GM19239 (cell line): ENCODE measurements at regions not wholly inside any gene's neighbourhood (a gene's known extent, or its start where the extent isn't known, plus 50 kb on each side); places are given as distances from the start of the nearest gene placed in this dataset.
"Not testable (repeated sequence)": the region's sequence is repeated elsewhere in the genome, so short reads cannot be mapped to it uniquely, and the experiment has no call there.

Experiments used
- DNase-seq: peaks from one replicate; pipeline ENCODE4 v3.0.0; 2011; ENCODE audit warnings: low spot score; ENCODE audit not compliant: insufficient read length
- FAIRE-seq: peaks from 2 replicates; lab custom pipeline; 2011; peaks lifted over from hg19 to GRCh38; lab: Jason Lieb, UNC

DNA sequence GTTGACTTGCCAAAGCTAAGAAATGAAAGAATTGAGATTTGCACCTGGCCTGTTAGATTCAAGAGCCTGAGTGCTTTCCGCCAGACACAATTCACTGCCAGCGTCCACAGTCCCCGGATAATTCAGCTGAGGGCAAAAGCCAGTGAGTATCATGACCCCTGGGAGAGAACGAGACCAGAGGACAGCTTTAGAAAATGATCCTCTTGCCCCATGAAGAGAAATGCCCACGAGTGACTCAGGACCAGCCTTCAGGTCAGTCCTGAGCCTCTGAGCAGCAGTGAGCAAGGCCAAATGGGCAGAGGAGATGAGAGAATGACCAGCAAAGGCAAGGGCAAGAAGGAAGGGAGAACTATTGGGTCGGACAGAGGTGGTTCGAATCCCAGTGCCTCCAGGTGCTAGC is 273.5 kb downstream of the FAM43A start:
- FAIRE-seq (no peak), DNase-seq (no peak)

DNA sequence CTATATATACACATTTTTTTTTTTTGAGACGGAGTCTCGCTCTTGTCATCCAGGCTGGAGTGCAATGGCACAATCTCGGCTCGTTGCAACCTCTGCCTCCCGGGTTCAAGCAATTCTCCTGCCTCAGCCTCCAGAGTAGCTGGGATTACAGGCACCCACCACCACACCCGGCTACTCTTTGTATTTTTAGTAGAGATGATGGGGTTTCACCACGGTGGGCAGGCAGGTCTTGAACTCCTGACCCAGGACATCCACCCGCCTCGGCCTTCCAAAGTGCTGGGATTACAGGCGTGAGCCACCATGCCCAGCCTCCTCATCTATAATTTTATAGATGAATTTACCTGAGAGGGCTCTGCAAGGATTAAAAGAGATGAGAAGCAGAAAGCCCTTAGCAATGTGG is 274.0 kb downstream of the FAM43A start:
- not testable (repeated sequence) for DNase-seq

DNA sequence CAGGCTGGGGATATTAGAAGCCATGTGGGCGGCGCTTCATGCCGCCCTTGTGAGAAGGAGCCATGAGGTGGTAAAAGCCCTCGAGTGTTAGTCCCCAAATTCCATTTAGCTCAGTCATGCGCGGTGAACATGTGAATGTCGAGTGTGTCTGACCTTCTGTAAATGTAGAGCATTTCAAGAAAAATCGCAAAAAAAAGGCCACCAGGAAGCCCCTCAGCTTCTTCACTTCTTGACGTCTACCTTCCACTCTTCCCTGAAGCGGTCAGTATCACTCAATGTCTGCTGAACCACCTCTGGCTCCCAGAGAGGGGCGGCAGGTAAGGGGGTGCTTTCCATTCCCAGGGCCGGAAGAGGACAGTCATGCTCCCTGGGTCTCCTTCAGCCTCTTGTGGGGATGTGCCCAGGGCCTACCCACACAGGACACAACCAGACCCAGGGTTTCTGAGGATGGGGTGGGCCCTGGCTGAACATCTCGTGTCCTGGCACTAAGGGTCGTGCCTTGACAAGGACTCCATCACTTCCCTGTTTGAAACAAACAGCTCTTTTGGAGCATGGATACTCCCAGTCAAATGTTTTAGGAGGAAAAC is 274.9 kb downstream of the FAM43A start:
- DNase-seq (no peak), FAIRE-seq (no peak)

More for the DNA sequence above, 274.0 kb downstream of the FAM43A start:
- FAIRE-seq = not testable (repeated sequence)

DNA sequence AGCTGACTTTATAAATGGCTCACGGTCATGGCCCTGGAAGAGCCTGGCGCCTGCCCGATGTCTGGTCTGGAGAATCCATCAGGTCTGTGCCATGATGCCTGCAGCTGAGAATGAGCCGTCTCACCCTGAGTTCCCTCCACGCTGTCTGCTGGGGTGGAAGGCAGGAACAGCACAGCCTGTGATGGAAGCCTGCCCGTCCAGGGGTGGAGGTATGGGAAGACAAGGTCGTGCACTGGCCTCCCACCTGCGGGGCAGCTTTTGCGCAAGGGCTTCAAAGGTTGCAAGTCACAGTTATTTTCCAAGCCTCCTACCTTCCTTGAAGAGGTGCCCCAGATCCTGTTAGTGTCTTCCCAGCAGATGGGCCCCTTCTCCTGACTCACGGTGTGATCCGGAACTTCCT is 275.5 kb downstream of the FAM43A start:
- no peak for FAIRE-seq
- no peak for DNase-seq

DNA sequence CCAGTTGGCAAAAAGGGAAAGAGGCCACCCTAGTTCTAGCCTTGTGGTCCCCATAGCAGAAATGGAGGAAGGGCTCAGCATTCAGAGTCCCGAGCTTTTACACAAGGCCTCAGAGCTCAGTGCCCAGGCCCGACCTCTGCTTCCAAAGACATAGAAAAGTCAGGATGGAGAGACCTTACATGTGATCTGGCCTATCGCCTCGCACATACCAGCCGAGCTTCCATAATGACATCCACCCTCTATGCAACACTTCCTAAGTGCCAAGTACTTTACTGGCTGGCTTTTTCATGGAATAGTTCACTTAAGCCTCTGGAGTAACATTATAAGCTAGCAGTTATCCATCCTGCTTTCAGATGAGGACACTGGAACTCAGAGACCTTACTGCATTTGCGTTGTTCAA is 275.9 kb downstream of the FAM43A start:
- DNase-seq (no peak), FAIRE-seq (no peak)

DNA sequence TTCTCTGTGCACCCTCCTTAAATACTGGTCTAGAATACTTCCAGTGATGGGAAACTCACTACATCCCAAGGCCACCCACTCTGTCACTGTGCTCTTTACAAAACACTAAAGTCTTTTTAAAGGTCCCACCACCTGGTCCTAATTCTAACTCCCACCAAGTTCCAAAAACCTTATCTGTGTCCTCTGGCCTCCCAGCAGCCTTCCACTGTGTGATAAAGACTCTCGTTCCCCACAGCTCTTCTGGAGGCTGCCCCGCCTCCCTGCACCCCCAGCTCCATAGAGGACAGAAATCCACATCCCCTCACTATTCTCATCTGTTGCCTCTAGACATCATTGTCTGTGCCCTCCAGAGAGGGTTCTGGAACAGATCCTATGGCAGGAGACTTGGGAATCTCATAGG is 276.4 kb downstream of the FAM43A start:
- DNase-seq = no peak
- no peak for FAIRE-seq

DNA sequence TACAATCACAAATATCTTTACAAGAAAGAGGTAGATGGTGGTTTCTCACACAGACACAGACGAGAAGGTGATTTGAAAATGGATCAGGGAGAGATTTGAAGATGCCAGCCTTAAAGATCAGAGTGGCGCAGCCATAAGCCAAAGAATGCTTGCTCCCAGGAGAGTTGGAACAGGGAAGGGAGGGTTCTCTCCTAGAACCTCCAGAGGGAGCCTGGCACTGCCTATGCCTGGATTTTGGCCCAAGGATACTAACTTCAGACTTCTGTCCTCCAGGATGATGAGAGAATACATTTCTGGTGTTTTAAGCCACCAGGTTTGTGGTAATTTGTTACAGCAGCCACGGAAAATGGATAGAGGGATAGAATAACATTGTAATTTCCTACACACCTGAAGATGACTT is 279.1 kb downstream of the FAM43A start:
- no peak for FAIRE-seq
- DNase-seq = no peak

DNA sequence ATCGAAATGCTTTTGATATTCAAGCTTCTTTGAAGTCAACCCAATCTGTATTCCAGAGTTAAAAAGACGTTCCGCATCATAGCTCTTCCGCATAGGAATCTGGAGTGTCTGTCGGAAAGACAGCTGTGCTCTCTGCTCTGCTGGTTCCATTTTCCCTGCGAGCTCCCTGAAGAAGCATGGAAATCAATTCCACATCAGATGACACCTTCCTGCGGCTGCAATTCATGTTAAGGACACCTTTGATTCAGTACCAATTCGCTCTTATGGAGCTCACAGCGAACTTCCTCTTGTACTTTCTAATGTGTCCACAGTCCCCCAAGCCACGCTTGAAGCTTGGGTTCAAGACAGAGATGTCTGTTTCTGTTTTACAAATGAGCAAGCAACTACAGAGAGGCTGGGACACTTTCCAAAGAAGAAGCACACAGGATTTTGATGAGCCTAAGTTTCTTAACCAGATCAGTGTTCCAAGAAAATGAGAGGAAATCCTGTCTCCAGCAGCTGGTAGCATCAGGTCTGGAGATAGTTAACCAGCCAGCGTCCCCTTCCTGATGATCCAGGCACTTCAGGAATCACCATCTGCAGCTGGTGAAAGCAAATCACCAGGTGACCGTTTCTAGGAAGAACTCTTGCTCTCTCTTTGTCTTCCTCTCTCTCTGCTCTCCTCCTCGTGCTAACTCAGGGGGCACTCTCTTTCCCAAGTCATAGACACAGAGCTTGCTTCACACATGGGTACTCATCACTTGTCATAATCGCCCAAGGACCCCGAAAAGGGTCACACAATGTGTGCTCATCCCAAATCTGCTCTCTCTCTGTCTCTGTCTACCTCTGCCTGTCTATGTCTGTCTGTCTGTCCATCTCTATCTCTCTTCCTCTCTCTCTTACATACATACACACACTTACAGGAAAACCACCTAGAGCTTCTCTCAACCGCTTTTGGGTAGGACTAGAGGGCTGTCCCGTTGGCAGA is 281.8 kb downstream of the FAM43A start:
- DNase-seq = no peak
- FAIRE-seq = no peak

DNA sequence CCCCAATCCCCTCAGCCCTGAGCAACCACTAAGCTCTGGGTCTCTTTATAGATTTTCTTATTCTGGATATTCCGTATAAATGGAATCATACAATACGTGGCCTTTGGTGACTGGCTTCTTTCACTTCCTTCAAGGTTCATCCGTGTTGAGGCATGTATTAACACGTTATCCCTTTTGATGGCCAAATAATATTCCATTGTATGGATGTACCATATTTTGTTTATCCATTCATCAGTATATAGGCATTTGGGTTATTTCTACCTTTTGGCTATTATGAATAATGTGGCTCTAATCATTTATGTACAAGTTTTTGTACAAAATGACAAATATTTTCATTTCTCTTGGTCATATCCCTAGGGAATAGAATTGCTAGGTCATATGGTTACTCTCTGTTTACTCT is 284.4 kb downstream of the FAM43A start:
- FAIRE-seq = no peak

DNA sequence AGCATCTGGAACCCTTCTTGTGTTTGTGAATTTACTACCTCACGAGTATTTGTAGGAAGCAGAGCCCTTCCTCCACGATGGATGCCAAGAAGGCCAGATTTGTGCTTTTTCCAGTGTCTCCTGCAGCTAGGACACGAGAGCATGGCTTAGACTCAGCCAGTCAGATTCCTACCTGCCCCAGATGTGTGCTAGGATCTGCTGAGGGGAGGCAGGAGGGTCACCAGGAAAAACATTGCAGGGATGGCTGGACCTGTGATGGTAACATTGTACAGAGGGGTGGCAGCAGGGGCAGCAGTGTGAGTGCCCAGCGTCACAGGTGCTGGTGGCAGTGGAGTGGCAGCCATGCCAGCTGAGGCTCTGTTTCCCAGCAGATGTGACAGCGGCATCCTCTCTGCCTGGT is 285.3 kb downstream of the FAM43A start:
- DNase-seq = no peak
- FAIRE-seq = no peak

More for the DNA sequence above, 284.4 kb downstream of the FAM43A start:
- DNase-seq = no peak

DNA sequence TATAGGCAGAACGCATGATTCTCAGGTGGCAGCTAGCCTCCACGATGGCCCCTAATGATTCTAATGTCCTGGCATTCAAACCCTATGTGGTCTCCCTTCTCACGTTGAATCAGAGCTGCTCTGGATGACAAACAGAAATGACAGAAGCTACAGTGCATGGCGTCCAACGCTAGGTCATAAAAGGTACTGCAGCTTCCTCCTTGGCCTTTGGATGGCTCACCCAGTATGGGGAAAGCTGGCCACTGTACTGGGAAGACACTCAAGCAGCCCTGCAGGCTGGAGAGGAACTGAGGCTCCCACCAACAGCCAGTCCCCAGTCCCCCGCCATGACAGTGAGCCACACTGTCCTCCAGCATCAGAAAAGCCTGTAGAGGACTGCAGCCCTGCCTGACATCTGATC is 286.3 kb downstream of the FAM43A start:
- DNase-seq = no peak
- FAIRE-seq = no peak

DNA sequence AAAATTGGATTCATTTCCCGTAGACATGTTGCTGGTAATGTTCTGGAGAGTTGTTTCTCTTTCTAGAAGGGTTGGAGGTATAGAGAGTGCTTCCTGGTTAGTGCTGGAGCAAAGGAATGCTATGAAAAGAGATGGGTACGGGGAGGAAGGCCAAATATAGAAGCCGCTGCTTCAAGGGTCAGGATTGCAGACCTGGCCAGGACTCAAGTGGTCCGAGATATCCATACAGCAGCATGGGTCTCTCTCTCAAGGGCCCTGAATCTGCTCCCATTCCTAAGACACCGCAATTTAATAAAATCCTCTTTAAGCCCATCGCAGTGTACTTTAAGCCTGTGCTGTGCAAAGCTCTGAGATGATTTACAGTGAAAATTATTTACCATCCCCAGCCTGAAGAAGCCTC is 287.0 kb downstream of the FAM43A start:
- FAIRE-seq (no peak), DNase-seq (no peak)

DNA sequence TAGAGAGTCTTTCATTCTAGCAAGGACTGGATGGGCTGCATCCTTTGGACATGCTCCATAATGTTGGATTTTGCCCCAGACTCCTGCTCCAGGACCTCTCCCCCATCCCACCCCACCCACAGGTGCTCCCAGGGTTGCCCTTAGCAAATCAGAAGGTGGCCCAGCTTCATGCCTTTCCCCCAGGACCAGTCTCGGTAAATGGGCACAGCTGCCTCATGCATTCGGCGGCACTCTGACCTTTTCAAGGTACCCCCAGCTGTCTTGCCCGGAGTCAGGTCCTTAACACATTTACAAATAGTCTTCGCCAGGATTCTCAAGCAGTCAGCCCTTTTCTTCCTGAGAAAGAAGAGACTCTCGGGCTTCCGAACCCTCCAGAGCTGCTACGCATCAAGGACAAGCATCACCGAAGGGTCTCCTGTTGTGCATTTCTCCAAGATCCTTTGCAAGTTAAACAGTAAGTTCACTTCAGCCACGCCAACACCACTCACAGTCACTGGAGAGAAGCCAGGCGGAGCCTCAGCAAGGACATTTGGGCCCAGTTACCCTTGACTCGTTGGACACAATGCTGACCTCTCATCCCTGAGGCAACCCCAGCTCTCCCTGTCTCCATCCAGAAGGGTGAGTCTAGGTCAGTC is 287.8 kb downstream of the FAM43A start:
- no peak for FAIRE-seq
- no peak for DNase-seq

DNA sequence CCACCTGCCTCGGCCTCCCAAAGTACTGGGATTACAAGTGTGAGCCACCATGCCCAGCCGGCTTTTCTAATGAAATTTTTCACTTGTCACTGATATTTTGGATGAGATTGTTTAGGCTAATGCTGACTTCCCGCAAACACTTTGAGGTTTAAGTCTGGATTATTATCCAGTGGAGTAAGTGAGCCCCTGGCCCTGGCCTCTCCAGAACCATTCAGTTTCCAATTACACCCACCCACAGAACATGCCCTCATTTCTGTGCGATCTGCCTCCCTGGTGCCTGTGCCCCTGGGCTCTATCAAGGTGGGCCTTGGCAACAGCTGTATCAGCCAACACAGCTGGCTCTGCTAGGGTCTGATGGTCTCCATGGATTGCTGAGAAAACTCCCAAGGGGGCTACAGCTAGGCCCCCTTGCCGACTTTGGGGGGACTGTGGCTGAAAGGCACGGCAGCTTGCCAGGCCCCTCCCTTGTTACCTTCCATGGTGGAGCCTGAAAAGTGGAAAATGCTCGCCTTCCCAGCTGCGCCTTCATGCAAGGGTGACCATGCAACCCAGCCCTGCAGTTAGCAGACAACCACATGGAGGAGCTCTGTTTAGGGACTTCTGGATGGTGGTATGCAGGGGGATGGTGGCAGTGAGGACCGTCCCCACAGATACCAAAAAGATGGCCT is 288.9 kb downstream of the FAM43A start:
- FAIRE-seq (no peak), DNase-seq (no peak)

DNA sequence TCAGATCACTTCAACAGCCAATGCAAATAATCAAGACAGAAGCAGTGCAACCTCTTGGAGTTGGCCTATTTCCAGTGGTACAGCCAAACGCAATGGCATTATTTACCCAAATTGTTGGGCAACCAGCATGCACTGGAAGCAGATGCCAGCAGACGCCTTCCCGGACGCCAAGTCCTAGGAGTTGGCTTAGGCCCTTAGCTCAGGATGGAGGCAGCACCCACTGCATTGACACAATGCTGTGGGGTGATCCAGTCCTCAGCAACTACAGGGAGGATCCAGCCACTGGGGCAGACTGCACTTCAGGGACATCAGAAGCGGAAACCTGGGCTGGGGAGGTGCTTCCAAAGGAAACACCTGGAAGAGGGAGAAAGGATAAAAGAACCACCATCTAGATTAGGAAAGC is 290.4 kb downstream of the FAM43A start:
- DNase-seq = no peak
- FAIRE-seq = no peak

DNA sequence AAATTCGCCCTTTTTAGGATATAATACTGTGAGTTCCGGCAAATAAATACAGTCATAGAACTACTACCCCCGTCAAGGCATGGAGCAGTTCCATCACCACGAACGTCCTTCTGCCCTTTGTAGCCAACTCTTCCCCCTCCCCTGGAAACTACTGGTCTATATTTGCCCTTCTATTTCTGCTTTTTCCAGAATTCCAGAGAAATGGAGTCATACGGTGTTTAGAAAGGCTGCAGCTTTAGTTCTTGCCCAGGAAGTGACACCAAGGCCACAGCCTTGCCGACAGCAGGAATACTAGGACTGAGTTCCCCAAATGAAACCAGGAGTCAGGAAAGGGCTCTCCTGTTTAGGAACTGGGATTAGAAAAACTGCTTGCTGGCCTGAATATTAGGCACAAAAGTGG is 291.2 kb downstream of the FAM43A start:
- DNase-seq (no peak), FAIRE-seq (no peak)

DNA sequence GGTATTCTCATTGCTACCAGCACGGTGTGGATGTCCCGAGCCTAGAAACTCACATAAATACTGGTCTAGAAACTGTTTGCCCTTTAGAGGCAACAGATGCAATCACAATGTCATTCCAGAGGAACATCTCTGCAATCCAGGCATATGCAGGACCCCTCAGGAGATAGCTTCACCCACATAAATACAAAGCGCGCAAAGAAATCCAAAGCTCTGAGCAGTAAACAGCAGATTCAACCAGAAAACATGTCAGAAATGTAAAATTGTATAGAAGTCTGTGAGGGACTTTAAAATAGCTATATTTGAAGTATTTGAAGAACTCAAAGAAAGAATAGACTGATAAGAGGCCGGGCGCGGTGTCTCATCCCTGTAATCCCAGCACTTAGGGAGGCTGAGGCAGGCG is 291.7 kb downstream of the FAM43A start:
- DNase-seq (no peak), FAIRE-seq (no peak)

DNA sequence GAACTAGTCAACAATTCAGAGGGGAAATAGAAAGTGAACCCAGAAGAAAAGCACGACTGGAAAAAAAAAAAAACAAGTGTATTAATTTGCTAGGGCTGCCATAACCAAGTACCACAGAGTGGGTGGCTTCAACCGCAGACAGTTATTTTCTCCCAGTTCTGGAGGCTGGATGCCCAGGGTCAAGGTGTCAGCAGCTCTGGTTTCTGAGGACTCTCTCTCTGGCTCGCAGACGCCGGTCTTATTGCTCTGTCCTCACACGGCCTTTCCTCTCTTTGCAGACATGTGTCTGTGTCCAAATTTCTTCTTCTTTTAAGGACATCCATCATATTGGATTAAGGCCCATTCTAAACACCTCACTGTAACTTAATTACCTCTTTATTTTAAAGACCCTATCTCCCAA is 291.8 kb downstream of the XXYLT1 start:
- FAIRE-seq (no peak), DNase-seq (no peak)

DNA sequence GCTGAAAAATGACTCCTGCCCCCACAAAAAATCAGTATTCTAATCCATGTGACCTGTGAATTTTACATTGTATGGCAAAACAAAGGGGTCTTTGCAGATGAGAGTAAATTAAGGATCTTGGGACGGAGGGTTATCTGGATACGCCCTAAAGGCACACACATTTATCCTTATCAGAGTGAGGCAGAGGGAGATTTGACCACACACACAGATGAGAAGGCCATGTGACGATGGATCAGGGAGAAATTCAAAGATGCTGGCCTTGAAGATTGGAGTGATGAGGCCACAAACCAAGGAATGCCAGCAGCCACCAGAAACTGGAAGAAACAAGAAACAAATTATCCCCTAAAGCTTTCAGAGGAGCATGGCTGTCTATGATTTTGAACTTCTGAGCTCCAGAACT is 288.5 kb downstream of the XXYLT1 start:
- no peak for FAIRE-seq
- no peak for DNase-seq

DNA sequence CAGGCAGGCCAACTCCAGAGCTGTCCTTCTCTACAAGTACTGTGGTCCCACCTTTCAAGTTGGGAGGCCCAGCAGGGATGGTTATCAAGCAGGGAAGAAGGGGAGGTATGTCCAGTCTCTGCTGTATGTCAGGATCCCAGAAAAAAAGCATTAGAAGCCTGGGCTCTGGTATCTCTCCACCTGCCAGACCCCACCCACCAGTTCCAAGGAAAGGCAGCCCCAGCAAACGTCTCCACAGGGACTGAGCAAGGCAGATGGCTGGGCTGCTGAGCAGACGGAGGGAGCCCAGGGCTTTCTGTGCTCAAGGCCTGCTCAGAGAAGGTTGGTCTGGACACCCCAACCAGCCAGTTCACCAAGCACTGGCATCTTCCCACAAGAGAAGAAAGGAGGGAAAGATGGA is 287.8 kb downstream of the XXYLT1 start:
- DNase-seq (no peak), FAIRE-seq (no peak)

DNA sequence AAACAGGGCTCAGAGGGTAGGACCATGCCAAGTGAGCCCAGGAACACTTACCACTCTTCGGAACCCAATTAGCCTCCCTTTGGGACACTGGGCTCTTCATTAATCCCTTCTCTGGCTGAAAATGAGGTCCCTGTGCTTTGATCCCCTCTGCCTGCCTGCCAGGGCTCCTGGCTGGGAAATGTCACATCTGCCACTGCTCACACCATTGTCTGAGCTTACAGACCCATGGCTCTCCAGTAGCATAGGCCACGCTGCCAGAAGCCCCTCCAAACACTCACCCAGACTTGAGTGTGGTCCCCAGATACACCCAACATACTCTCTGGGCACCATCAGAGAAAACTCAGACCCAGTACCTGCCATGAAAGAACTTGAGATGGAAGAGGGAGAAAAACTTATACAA is 287.3 kb downstream of the XXYLT1 start:
- DNase-seq = no peak
- no peak for FAIRE-seq
